ENCODE measurements at regions not wholly inside any gene's neighbourhood (a gene's known extent, or its start where the extent isn't known, plus 50 kb on each side); places are given as distances from the start of the nearest gene placed in this dataset.
"Not testable (repeated sequence)": the region's sequence is repeated elsewhere in the genome, so short reads cannot be mapped to it uniquely, and the experiment has no call there.

DNA sequence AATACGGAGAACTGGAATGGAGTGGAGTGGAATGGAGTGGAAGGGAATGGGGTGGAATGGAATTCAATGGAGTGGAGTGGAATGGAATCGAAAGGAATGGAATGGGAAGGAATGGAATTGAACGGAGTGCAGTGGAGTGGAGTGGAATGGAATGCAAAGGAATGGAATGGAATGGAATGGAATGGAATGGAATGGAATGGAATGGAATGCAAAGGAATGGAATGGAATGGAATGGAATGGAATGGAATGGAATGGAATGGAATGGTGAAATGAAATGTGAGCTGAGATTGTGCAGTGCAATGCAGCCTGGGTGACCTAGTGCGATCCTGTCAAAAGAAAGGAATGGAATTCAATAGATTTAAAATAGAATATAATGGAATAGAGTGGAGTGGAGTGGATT, 357.3 kb upstream of the WSB1 start:
- FAIRE-seq; H3K4me3 ChIP-seq (ENCODE audit: control insufficient read depth in 2 of 3, extremely low read depth in 1 of 3, insufficient read depth in 2 of 3, low read depth in 1 of 3, low read length in 3 of 3); H3K4me1 ChIP-seq (ENCODE audit: control insufficient read depth, extremely low read depth, insufficient read depth, low read length); DNase-seq (ENCODE audit: low read depth, low spot score); H3K36me3 ChIP-seq (ENCODE audit: control insufficient read depth in 2 of 2, extremely low read depth in 1 of 2, insufficient read depth in 2 of 2, low read length in 2 of 2); H3K27me3 ChIP-seq (ENCODE audit: control insufficient read depth, extremely low read depth, insufficient read depth, low read length); H3K9ac ChIP-seq (ENCODE audit: control insufficient read depth, extremely low read depth, insufficient read depth, low read length); H3K27ac ChIP-seq (ENCODE audit: control insufficient read depth, insufficient read depth, low read length); H3K79me2 ChIP-seq (ENCODE audit: control insufficient read depth, insufficient read depth, low read length); H3K9me1 ChIP-seq (ENCODE audit: control insufficient read depth, extremely low read depth, insufficient read depth, low read length); dilution Hi-C loops (cut with MboI; ENCODE audit: extremely low pct_ligation_motif_present, low sequenced_read_pairs); H4K20me1 ChIP-seq (ENCODE audit: control insufficient read depth, extremely low read depth, insufficient read depth, low read length); H2AFZ ChIP-seq (ENCODE audit: control insufficient read depth, low read length); H3K4me2 ChIP-seq (ENCODE audit: control insufficient read depth, extremely low read depth, insufficient read depth, low read depth, low read length): not testable (repeated sequence)
- peaks cover 34% of the 10 kb centered on the region for H3K9me3 ChIP-seq (ENCODE audit: control insufficient read depth, low read depth, low read length)

DNA sequence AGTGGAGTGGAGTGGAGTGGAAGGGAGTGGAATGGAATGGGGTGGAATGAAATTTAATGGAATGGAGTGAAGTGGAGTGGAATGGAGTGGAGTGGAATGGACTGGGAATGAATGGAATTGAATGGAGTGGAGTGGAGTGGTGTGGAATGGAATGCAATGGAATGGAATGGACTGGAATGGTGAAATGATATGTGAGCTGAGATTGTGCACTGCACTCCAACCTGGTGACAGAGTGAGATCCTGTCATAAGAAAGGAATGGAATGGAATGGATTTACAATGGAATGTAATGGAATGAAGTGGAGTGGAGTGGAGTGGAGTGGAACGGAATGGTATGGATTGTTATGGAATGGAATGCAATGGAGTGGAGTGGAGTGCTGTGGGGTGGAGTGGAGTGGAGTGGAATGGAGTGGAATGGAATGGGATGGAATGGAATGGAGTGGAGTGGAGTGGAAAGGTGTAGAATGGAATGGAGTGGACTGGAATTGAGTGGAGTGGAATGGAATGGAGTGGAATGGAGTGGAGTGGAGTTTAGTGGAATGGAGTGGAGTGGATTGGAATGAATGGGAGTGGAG, 356.1 kb upstream of the WSB1 start:
- H2AFZ ChIP-seq (ENCODE audit: control insufficient read depth, low read length); H3K9ac ChIP-seq (ENCODE audit: control insufficient read depth, extremely low read depth, insufficient read depth, low read length); H3K4me2 ChIP-seq (ENCODE audit: control insufficient read depth, extremely low read depth, insufficient read depth, low read depth, low read length); H3K4me1 ChIP-seq (ENCODE audit: control insufficient read depth, extremely low read depth, insufficient read depth, low read length); H3K36me3 ChIP-seq (ENCODE audit: control insufficient read depth in 2 of 2, extremely low read depth in 1 of 2, insufficient read depth in 2 of 2, low read length in 2 of 2); H3K9me1 ChIP-seq (ENCODE audit: control insufficient read depth, extremely low read depth, insufficient read depth, low read length); H3K27ac ChIP-seq (ENCODE audit: control insufficient read depth, insufficient read depth, low read length); H3K4me3 ChIP-seq (ENCODE audit: control insufficient read depth in 2 of 3, extremely low read depth in 1 of 3, insufficient read depth in 2 of 3, low read depth in 1 of 3, low read length in 3 of 3); dilution Hi-C loops (cut with MboI; ENCODE audit: extremely low pct_ligation_motif_present, low sequenced_read_pairs); H3K27me3 ChIP-seq (ENCODE audit: control insufficient read depth, extremely low read depth, insufficient read depth, low read length); H4K20me1 ChIP-seq (ENCODE audit: control insufficient read depth, extremely low read depth, insufficient read depth, low read length); H3K79me2 ChIP-seq (ENCODE audit: control insufficient read depth, insufficient read depth, low read length); FAIRE-seq; DNase-seq (ENCODE audit: low read depth, low spot score): not testable (repeated sequence)
- peaks cover 34% of the 10 kb centered on the region for H3K9me3 ChIP-seq (ENCODE audit: control insufficient read depth, low read depth, low read length)

DNA sequence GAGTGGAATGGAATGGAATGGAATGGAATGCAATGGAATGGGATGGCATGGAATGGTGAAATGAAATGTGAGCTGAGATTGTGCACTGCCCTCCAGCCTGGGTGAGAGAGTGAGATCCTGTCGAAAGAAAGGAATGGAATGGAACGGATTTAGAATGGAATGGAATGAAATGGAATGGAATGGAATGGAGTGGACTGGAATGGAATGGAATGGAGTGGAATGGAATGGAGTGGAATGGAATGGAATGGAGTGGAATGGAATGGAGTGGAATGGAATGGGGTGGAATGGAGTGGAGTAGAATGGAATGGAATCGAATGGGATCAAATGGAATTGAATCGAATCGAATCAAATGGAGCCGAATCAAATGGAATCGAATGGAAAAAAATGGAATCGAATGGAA, 354.2 kb upstream of the WSB1 start:
- dilution Hi-C loops (cut with MboI; ENCODE audit: extremely low pct_ligation_motif_present, low sequenced_read_pairs); H3K4me3 ChIP-seq (ENCODE audit: control insufficient read depth in 2 of 3, extremely low read depth in 1 of 3, insufficient read depth in 2 of 3, low read depth in 1 of 3, low read length in 3 of 3); H4K20me1 ChIP-seq (ENCODE audit: control insufficient read depth, extremely low read depth, insufficient read depth, low read length); H2AFZ ChIP-seq (ENCODE audit: control insufficient read depth, low read length); FAIRE-seq; DNase-seq (ENCODE audit: low read depth, low spot score); H3K9ac ChIP-seq (ENCODE audit: control insufficient read depth, extremely low read depth, insufficient read depth, low read length); H3K4me1 ChIP-seq (ENCODE audit: control insufficient read depth, extremely low read depth, insufficient read depth, low read length); H3K27me3 ChIP-seq (ENCODE audit: control insufficient read depth, extremely low read depth, insufficient read depth, low read length); H3K9me1 ChIP-seq (ENCODE audit: control insufficient read depth, extremely low read depth, insufficient read depth, low read length); H3K4me2 ChIP-seq (ENCODE audit: control insufficient read depth, extremely low read depth, insufficient read depth, low read depth, low read length); H3K27ac ChIP-seq (ENCODE audit: control insufficient read depth, insufficient read depth, low read length); H3K79me2 ChIP-seq (ENCODE audit: control insufficient read depth, insufficient read depth, low read length); H3K36me3 ChIP-seq (ENCODE audit: control insufficient read depth in 2 of 2, extremely low read depth in 1 of 2, insufficient read depth in 2 of 2, low read length in 2 of 2): not testable (repeated sequence)
- H3K9me3 ChIP-seq (ENCODE audit: control insufficient read depth, low read depth, low read length) = peaks cover 34% of the 10 kb centered on the region

DNA sequence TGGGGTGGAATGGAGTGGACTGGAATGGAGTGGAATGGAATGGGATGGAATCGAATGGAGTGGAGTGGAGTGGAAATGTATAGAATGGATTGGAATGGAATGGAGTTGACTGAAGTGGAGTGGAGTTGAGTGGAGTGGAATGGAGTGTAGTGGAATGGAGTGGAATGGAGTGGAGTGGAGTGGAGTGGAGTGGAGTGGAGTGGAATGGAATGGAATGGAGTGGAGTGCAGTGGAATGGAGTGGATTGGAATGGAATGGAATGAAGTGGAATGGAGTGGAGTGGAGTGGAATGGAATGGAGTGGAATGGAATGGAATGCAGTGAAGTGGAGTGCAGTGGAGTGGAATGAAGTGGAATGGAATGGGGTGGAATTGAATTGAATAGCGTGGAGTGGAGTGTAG, 353.3 kb upstream of the WSB1 start:
- dilution Hi-C loops (cut with MboI; ENCODE audit: extremely low pct_ligation_motif_present, low sequenced_read_pairs); H2AFZ ChIP-seq (ENCODE audit: control insufficient read depth, low read length); H3K79me2 ChIP-seq (ENCODE audit: control insufficient read depth, insufficient read depth, low read length); H3K4me3 ChIP-seq (ENCODE audit: control insufficient read depth in 2 of 3, extremely low read depth in 1 of 3, insufficient read depth in 2 of 3, low read depth in 1 of 3, low read length in 3 of 3); H3K27me3 ChIP-seq (ENCODE audit: control insufficient read depth, extremely low read depth, insufficient read depth, low read length); H3K9me1 ChIP-seq (ENCODE audit: control insufficient read depth, extremely low read depth, insufficient read depth, low read length); H3K4me2 ChIP-seq (ENCODE audit: control insufficient read depth, extremely low read depth, insufficient read depth, low read depth, low read length); H3K27ac ChIP-seq (ENCODE audit: control insufficient read depth, insufficient read depth, low read length); H4K20me1 ChIP-seq (ENCODE audit: control insufficient read depth, extremely low read depth, insufficient read depth, low read length); H3K9ac ChIP-seq (ENCODE audit: control insufficient read depth, extremely low read depth, insufficient read depth, low read length); FAIRE-seq; DNase-seq (ENCODE audit: low read depth, low spot score); H3K4me1 ChIP-seq (ENCODE audit: control insufficient read depth, extremely low read depth, insufficient read depth, low read length); H3K36me3 ChIP-seq (ENCODE audit: control insufficient read depth in 2 of 2, extremely low read depth in 1 of 2, insufficient read depth in 2 of 2, low read length in 2 of 2): not testable (repeated sequence)
- H3K9me3 ChIP-seq (ENCODE audit: control insufficient read depth, low read depth, low read length) = peaks cover 34% of the 10 kb centered on the region

Measured in keratinocyte (primary cell).